Bronchial epithelial cell (primary cell): ENCODE measurements at regions not wholly inside any gene's neighbourhood (a gene's known extent, or its start where the extent isn't known, plus 50 kb on each side); places are given as distances from the start of the nearest gene placed in this dataset.

Experiments used
- DNase-seq: peaks from one replicate; pipeline ENCODE4 v3.0.0-alpha.2; 2010; ENCODE audit warnings: low read depth
- FAIRE-seq: peaks from 2 replicates; lab custom pipeline; 2011; peaks lifted over from hg19 to GRCh38; lab: Jason Lieb, UNC
- H3K27me3 ChIP-seq: 2 replicates; pipeline ENCODE4 v1.5.1; 2011; ENCODE audit warnings: low read length; ENCODE audit not compliant: control insufficient read depth, insufficient read depth
- H3K36me3 ChIP-seq: 2 replicates; pipeline ENCODE4 v1.5.1; 2011; ENCODE audit warnings: low read length; ENCODE audit not compliant: control insufficient read depth, insufficient read depth
- H3K4me3 ChIP-seq: 2 replicates; pipeline ENCODE4 v1.5.1; 2011; ENCODE audit warnings: mild to moderate bottlenecking, low read depth, low read length, control low read depth
- TF ChIP-seq, protein P1 (sequence below): IDR thresholded peaks from 2 replicates; pipeline ENCODE4 v1.5.1; 2011; ENCODE audit warnings: mild to moderate bottlenecking, moderate library complexity, low read length, control low read depth, inconsistent platforms; ENCODE audit not compliant: insufficient read depth, severe bottlenecking

DNA sequence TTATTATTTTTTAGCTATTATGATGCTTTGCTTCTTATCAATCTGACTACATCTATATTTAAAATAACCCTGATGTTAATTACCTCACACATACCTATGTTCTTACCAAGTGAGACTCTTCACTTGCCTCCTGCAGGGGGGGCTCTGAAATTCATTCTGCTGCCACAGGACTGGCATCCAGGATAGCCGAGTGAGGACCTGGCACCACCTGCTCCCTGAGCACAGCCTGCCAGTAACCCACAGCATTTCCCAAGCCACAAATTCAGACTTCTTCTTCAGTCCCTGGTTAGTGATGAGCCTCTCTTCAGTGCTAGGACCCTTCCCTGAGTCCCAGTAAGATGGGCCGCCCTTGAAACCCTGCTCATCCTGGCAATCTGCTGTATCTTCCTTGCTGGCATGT, 296.5 kb upstream of the PLXNA2 start:
- no peak for FAIRE-seq
- Histone ChIP-seq H3K27me3 (no peaks in the 10 kb centered on the region), H3K36me3 (no peaks in the 10 kb centered on the region), H3K4me3 (no peak overlapping the region)
- TF ChIP-seq, protein P1, sequence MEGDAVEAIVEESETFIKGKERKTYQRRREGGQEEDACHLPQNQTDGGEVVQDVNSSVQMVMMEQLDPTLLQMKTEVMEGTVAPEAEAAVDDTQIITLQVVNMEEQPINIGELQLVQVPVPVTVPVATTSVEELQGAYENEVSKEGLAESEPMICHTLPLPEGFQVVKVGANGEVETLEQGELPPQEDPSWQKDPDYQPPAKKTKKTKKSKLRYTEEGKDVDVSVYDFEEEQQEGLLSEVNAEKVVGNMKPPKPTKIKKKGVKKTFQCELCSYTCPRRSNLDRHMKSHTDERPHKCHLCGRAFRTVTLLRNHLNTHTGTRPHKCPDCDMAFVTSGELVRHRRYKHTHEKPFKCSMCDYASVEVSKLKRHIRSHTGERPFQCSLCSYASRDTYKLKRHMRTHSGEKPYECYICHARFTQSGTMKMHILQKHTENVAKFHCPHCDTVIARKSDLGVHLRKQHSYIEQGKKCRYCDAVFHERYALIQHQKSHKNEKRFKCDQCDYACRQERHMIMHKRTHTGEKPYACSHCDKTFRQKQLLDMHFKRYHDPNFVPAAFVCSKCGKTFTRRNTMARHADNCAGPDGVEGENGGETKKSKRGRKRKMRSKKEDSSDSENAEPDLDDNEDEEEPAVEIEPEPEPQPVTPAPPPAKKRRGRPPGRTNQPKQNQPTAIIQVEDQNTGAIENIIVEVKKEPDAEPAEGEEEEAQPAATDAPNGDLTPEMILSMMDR, result no peak
- no peak for DNase-seq

DNA sequence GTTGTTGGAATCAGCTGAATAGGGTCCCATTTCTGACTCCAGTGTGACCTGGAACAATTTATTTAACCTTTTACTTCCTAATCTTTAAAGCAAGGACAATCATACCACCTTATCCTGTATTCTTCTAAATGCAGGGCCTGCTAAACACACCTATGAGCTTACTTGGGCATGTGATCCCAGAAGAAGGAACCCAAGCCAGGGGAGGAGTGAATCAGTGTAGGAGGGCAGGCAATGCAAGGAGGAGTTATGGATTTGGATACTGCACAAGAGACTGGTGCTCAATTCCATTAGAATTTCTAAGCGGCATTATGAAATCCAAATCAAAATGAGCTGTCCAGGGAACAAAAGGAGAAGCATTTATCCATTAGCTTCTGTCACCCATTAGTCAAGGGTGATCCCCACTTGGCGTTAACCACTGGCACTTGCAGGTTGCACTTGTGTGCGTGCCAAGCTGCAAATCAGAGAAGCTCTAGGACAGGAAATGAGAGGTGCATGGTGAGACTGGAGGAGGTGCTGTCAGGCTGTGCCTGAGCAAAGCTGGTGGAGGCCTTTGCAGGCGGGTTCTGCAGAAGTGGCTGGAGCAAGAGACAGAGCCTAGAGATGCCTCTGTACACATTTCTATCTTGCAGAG, 297.2 kb upstream of the PLXNA2 start:
- H3K4me3 ChIP-seq, result no peak overlapping the region
- TF ChIP-seq, protein P1, result no peak
- H3K36me3 ChIP-seq, result no peaks in the 10 kb centered on the region
- FAIRE-seq (no peak), DNase-seq (peak; percentile 3)
- no peaks in the 10 kb centered on the region for H3K27me3 ChIP-seq

DNA sequence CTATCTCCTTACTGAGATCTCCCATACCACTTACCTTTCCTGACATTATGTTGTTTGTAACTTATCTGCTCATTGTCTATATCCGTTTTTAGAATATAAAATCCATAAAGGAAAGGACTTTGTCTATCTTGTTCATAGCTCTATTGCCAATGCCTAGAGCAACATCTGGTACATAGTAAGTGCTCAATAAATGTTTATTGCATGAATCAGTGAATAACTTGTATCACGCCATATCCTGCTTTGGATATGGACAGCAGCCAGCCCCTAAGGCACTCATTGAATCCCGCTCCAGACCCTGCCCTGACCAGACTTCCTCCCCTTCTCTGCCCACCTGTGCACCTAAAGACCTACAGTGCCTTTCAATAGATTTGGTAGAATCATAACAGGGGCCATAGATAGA, 298.1 kb upstream of the PLXNA2 start:
- H3K36me3 ChIP-seq, result no peaks in the 10 kb centered on the region
- DNase-seq (no peak), FAIRE-seq (no peak)
- H3K4me3 ChIP-seq, result no peak overlapping the region
- no peaks in the 10 kb centered on the region for H3K27me3 ChIP-seq
- TF ChIP-seq, protein P1, result no peak

DNA sequence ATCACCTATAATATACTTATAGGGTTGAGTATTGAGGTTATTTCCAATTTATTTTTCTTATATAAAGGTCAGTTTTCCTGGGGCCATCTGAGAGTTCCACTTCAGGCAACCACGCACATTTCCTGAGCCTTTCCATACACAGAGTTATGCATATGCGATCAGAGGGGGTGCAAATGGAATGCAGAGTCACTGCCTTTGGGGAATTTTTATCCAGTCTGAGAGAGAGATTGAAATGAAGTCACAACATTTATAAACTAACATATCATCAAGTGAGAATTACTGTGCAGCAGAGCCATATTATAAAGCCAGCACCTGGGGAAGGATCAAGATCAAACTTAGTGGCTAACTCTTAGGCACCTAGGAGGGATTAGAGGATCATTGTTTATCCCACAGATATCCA, 299.9 kb upstream of the PLXNA2 start:
- H3K36me3 ChIP-seq, result no peaks in the 10 kb centered on the region
- FAIRE-seq (no peak), DNase-seq (no peak)
- no peaks in the 10 kb centered on the region for H3K27me3 ChIP-seq
- H3K4me3 ChIP-seq, result no peak overlapping the region
- TF ChIP-seq, protein P1, result no peak

DNA sequence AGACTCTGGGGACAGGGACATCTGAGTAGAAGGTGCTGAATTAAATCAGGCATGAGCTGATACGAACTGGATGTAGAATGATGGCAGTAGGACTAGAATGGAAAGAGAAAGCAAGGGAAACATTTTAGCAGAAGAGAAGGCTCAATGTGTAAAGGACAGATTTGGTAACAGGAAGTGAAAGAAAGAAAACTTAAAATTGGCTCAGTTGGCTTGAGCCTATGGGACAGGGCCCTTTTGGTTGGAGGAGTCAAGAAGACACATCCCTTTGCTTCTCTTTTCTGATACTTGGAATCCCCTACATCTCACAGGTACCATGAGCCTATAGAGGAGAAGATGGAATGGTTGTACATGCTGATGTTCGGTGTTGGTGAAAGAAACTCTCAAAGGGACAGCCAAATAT, 300.6 kb upstream of the PLXNA2 start:
- FAIRE-seq, result peak; percentile 95
- no peaks in the 10 kb centered on the region for H3K27me3 ChIP-seq
- no peak for DNase-seq
- TF ChIP-seq, protein P1, result no peak
- no peaks in the 10 kb centered on the region for H3K36me3 ChIP-seq
- H3K4me3 ChIP-seq, result no peak overlapping the region

DNA sequence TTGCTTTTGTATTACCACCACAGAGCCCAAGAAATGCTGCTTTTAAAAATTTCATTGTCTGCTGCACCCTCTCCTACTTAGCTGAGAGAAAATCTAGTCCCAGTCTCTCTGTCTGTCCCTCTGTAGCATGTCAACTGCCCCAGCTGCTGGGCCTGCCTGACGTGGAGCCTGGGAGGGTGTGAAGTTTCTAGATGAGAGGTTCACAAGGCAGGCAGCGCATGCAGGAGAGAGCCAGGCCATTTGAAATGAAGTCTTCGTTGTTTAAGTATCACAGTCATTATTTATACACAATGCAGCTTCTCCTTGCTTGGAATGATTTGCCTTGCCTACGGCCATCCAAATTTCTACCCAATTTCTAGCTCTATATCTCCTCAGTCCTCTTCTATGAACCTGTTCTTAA, 306.8 kb upstream of the PLXNA2 start:
- no peak for DNase-seq
- no peak overlapping the region for H3K4me3 ChIP-seq
- H3K27me3 ChIP-seq, result peaks cover 4% of the 10 kb centered on the region
- TF ChIP-seq, protein P1, result no peak
- no peak for FAIRE-seq
- H3K36me3 ChIP-seq, result no peaks in the 10 kb centered on the region
